ENCODE measurements at regions not wholly inside any gene's neighbourhood (a gene's known extent, or its start where the extent isn't known, plus 50 kb on each side); places are given as distances from the start of the nearest gene placed in this dataset.

DNA sequence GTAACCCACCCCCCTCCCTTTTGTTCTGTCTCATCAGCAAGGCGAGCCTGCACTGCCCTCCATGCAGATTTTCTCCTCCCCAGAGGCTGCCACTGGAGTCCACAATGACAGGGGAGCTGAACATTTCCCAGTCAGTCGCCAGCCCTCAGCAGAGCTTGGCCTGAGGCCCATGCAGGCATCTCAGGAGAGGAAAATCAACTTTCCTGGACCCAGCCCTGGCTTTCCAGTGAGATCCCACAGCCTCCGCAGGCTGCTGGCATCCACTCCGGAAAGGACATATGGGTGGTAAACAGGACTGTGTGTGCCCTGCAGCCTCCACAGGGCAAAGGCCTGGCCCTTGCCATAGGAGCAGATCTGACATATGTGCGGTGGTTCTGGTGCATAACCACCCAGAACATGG is 253.8 kb downstream of the TNS1 start:
- no peak for DNase-seq (ENCODE audit: low spot score)

DNA sequence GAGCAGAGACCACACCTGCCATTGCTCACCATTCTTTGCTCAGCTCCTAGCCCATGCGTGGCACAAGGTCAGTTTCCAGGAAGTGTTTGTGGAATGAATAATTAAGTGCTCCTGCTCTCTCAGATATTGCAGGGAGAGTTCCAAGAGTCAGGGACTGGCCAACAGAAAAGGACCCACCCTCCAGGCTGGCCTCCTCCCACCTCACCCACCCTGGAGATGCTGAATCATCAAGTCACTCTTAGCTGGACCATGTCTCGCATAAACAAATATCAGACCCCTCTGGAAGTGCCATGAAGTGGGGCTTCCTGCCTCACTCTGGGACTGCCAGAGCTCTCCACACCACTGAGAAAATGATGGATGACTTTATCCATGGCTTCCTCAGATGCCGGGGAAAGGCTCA is 256.0 kb downstream of the TNS1 start:
- no peak for DNase-seq (ENCODE audit: low spot score)

DNA sequence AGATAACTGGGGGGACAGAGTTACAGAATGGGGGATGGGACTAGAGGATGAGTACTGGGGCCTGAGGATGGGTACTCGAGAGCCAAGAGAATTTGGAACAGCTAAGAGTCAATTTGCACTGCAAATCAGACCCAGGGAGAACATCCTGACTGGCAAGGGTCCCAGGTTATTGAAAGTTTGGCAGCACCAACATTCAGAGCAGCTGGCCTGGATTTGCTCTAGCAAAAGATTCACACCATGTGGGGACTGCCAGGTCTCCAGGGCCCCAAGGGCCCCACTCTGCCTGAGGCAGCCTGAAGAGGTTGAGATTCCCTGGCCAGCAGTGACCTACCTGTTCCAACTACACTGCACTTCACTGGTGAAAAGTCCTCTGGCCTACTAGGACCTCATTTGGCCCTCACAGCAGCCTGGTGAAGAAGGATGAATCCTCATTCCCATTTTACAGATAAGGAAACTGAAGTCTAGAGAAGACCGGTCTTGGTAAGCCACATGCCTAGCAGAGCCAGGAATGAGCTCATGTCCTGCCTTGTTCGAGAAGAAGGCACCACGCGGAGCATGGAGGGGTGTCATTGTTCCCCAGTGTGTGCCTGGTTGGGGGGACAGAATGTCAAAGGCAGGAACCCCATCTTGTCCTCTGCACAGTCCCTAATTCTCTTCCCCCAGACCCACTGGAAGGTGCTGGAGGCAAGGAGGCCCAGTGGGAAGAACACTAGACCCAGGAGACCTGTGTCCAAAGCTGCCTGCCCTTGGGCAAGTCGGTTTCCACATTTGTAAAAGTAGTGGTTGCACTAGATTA is 258.6 kb downstream of the TNS1 start:
- DNase-seq (ENCODE audit: low spot score): no peak

GRCh38 chr2:217743407-217743806 is 259.4 kb downstream of the TNS1 start:
- DNase-seq (ENCODE audit: low spot score): no peak

DNA sequence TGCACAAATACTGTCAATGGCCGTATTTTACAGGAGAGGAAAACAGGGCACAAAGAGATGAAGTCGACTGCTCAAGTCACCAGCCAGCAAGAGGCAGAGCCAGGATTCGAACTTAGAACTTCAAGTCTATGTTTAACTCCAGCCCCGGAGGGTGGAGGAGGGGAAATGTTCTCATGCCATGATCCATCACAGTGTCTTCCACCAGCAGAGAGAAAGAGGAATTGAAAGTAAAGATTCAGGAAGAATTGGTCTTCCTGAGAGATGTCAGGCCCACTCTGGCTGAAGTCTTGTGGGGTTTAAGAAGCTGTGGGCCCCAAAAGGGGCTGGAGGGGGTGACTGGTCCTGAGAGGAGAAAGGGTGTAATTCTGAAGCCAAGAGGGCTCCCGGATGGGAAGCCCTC is 260.0 kb downstream of the TNS1 start:
- DNase-seq (ENCODE audit: low spot score): no peak

DNA sequence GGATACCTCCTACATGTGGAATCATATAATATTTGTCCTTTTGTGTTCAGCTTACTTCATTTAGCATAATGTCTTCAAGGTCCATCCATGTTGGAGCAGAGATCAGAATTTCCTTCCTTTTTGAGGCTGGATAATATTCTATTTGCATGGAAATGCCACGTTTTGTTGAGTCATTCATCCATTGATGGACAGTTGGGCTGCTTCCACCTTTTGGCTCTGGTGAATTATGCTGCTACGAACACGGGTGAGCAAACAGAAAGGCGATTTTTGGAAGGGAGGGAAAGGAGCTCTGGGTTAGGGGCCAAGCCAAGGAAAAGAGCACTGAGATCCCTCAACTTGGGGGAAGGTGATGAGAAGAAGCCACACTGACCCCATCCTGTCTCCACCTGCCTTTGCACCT is 260.5 kb downstream of the TNS1 start:
- no peak for DNase-seq (ENCODE audit: low spot score)

- DNase-seq (ENCODE audit: low spot score): no peak
These were observed 261.3 kb downstream of the TNS1 start for GRCh38 chr2:217741381-217741955.

DNA sequence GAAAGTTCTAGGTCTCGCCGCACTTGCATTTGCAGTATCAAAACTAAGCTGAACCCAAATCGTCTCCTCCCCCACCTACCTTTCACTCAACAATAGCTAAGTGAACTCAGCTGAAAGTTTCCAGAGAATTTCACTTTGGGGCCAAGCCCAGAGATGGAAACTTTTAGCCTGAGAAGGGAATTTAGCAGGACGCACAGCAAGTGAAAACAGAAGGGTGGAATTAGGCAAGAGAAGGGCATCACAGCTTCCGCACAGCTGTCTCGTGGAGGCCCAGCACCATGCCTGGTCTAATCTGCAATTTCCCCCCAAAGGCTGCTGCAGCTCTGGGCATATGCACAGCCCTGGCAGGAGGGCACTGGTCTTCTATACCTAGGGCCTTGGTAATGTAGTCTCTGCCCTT is 262.0 kb downstream of the TNS1 start:
- DNase-seq (ENCODE audit: low spot score): no peak

- DNase-seq (ENCODE audit: low spot score): no peak
These were observed 262.6 kb downstream of the TNS1 start for GRCh38 chr2:217740178-217740577.

- DNase-seq (ENCODE audit: low spot score): no peak
These were observed 263.1 kb downstream of the TNS1 start for GRCh38 chr2:217739741-217740140.

DNA sequence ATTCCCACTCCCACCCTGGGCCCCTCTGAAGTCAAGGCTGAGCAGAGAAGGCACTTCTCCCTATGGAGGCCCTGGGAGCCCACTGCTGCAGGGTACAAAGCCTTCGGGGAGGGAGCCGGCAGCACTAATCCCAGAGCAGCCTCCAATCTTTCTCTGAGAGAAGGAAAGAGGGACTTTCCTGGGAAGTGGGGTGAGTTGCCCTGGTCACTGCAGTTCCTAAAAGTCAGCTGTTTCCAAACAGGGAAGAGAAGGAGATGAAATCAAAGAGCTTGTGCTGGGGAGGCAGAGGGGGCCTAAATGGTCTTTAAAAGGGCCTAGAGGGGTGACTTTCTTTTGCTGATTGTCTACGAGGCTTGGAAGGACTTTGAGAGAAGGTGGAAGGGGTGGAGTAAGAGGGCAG is 264.7 kb downstream of the TNS1 start:
- no peak for DNase-seq (ENCODE audit: low spot score)

GRCh38 chr2:217736776-217737550 is 265.8 kb downstream of the TNS1 start:
- no peak for DNase-seq (ENCODE audit: low spot score)

DNA sequence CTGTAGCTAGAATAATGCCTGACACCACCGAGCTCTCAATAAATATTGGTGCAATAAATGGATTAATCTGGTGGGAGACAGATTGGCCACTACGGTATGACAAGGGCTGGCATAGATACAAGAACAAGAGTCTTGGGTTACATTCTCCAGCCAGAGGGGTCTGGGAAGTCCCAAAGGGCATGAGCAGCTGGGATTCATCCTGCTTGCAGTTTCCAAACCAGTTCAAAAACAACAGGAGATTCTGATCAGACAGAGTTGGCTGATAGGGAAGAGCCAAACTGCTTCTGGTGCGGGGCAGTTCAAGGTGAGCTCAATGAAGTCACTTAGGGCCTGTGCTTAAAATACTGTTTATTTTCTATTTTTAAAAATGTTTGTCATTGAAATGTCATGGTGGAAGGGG is 266.9 kb downstream of the TNS1 start:
- DNase-seq (ENCODE audit: low spot score): no peak

GRCh38 chr2:217735034-217735433 is 267.8 kb downstream of the TNS1 start:
- DNase-seq (ENCODE audit: low spot score): no peak

DNA sequence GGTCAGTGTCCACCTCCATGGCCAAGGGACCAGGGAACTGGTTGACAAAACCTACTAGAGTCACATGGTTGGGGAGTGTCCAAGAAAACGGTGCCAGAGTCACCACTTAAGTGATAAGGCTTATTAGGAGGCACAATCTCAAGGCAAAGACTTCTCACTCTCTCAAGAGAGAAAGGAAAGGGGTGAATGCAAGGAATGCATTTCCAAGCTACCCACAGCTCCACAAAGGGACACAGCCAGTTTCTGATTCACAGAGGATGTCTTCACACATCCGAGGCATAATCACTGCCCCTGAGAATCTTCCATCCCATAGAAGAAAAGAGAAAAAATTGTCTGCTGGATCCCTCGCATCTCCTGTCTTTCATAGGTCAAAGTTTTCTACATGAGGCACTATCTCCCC is 269.3 kb downstream of the TNS1 start:
- no peak for DNase-seq (ENCODE audit: low spot score)

DNA sequence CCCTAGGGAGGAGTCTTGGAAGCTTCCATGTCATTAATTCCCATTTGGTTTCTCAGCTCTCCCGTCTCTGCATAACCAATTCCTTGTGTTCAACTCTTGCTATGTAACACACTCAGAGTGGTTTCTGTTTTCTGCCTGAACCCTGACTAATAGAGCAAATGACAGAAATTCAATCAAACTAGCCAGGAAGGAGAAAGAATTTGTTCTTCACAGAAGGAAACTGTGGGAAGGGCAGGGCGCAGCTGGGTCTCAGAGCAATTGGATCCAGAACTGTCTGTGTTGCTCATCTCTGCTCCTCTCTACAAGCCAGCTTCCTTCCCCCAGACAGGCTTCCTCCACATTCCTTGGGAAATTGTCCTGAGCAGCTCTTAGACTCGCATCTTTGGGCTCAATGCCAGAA is 269.8 kb downstream of the TNS1 start:
- no peak for DNase-seq (ENCODE audit: low spot score)

- no peak for DNase-seq (ENCODE audit: low spot score)
These were observed 271.0 kb downstream of the TNS1 start for GRCh38 chr2:217731805-217732204.

DNA sequence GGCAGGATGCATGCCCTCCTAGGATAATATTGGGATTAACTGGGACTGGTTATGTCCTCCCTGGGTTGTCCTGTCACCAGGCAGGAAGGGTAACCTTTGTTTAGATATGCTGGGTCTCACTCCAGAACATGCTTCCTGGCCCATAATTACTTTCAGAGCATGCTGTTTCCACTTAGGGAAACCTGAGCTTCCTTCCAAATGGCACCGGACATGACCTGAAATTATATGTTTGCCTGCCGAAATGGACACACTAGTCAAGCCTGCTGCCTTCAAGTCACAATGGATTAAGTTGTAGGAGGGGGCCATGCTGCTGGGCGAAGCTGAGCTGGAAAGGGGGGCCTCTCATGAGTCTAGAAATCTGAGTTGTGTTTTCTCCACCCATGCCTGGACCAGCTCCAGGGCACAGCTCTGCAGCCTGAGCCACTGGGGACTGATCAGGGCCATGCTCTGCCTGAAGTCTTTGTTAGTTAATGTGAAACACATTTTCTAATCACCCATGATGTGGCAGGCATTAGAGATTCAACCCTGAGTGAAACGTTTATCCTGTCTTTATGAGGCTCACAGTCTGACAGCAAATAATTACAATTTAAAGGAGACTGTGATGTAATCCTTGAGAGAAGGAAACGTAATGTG is 273.3 kb downstream of the TNS1 start:
- DNase-seq (ENCODE audit: low spot score): no peak

GRCh38 chr2:217727801-217728200 is 275.0 kb downstream of the TNS1 start:
- no peak for DNase-seq (ENCODE audit: low spot score)

DNA sequence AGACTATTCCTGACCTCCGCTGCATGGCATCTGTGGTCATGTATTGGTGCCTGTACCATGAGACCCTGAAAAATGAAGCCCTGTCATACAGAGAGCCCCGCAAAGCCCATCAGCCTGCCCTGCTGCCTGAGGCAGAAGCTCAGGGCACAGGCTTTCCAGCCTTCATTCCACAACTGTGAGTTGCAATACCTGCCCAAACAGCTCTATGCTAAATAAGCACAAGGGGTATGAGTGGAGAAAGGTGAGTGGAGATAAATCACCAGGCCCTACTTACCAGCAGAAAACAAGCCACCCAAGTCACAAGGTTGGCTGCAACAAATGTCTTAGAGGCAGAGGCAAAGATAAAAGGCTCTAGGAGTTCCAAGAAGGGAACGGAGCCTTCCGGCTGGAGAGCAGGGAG is 277.4 kb downstream of the TNS1 start:
- DNase-seq (ENCODE audit: low spot score): no peak

GRCh38 chr2:217724471-217724870 is 278.3 kb downstream of the TNS1 start:
- DNase-seq (ENCODE audit: low spot score): no peak

- no peak for DNase-seq (ENCODE audit: low spot score)
These were observed 278.8 kb downstream of the TNS1 start for GRCh38 chr2:217723981-217724380.

All from iPS-NIHi11 (cell line).